ENCODE measurements at regions not wholly inside any gene's neighbourhood (a gene's known extent, or its start where the extent isn't known, plus 50 kb on each side); places are given as distances from the start of the nearest gene placed in this dataset.

DNA sequence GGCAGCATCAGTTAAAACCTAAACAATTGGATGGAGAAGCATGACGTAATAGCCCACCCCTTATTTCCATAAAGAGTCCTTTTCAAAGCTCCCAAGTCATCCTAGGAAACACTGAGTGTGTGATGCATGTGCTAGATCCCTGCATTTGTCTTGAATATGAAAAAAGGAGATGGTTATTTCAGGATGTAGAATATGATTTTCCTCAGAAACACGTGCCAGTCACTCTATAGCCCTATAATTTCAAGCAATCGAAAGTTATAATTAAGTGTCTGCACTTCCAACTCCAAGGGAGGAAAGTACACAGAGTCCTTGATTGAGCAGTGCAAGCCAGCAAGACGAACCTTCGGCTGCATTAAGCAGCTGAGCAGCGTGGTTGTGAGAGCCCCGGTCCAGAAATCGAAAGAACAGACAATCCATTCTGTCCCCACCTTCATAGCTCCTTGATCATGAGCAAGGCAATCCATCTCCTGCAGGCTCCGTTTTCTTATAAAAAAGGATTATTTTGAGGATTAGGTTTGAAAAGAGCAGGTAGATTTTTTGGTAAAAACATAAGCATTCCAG lies 287.7 kb downstream of the FBXO15 start:
- Histone ChIP-seq H3K27ac (no peak overlapping the region), H3K4me3 (no peak overlapping the region), H3K36me3 (no peaks in the 10 kb centered on the region), H3K9me3 (no peaks in the 10 kb centered on the region), H3K27me3 (peaks cover 8% of the 10 kb centered on the region), H3K4me1 (no peaks in the 10 kb centered on the region)
- no peak for ATAC-seq
- 64 to 68% methylated on average over 7 to 9 of the region's 9 CpGs for WGBS, 2 donors (ENCODE audit: low coverage in 1 of 2)
- no peak for TF ChIP-seq POLR2A (IDR thresholded peaks at IDR 0.05)
- TF ChIP-seq EP300 (IDR thresholded peaks at IDR 0.05) = no peak
- TF ChIP-seq, protein P1, sequence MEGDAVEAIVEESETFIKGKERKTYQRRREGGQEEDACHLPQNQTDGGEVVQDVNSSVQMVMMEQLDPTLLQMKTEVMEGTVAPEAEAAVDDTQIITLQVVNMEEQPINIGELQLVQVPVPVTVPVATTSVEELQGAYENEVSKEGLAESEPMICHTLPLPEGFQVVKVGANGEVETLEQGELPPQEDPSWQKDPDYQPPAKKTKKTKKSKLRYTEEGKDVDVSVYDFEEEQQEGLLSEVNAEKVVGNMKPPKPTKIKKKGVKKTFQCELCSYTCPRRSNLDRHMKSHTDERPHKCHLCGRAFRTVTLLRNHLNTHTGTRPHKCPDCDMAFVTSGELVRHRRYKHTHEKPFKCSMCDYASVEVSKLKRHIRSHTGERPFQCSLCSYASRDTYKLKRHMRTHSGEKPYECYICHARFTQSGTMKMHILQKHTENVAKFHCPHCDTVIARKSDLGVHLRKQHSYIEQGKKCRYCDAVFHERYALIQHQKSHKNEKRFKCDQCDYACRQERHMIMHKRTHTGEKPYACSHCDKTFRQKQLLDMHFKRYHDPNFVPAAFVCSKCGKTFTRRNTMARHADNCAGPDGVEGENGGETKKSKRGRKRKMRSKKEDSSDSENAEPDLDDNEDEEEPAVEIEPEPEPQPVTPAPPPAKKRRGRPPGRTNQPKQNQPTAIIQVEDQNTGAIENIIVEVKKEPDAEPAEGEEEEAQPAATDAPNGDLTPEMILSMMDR (IDR thresholded peaks at IDR 0.05) = no peak
- TF ChIP-seq POLR2AphosphoS5 (IDR thresholded peaks at IDR 0.05) = no peak

DNA sequence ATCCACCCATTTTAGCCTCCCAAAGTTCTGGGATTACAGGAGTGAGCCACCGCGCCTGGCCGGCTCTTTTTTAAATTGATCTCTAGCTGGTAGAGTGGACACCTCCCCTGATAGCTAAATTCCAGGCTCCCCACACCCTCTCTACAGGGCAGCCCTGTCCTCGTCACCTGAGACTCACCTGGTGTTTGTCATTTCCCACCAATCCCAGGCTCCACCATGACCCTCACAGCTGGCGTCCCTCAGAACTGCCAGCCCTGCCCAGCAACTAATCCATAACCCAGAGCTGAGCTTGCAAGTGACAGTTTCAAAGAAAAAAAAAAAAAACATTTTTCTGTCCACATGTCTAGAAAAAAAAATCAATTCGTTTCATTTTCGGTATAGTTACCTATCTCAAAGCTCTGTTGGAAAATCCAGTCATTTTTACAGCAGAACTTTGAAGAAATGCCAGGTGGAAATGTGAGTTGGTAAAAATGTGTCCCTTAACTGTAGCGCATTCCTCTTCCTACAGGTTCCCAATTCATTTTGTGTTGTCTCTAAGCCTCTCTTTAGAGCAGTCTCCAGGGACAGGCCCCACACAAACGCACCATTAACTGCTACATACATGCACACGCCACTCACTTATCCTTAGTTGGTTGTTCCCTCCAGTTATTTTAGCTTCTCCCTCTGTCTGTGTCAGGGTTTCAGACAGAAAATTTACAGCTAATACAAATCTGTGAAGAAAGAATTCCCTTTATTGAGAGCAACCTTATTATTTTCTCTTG lies 294.7 kb downstream of the FBXO15 start:
- no peaks in the 10 kb centered on the region for H3K9me3 ChIP-seq
- ATAC-seq = no peak
- WGBS, 2 donors (ENCODE audit: low coverage in 1 of 2) = 45 to 55% methylated on average over 3 to 10 of the region's 10 CpGs
- H3K27me3 ChIP-seq = no peaks in the 10 kb centered on the region
- H3K4me1 ChIP-seq = peaks cover 0 to 2% (median 0%) of the 10 kb centered on the region in 3 donors
- H3K27ac ChIP-seq = no peak overlapping the region
- H3K36me3 ChIP-seq = no peaks in the 10 kb centered on the region
- H3K4me3 ChIP-seq = no peak overlapping the region
- TF ChIP-seq POLR2AphosphoS5 (IDR thresholded peaks at IDR 0.05) = no peak

DNA sequence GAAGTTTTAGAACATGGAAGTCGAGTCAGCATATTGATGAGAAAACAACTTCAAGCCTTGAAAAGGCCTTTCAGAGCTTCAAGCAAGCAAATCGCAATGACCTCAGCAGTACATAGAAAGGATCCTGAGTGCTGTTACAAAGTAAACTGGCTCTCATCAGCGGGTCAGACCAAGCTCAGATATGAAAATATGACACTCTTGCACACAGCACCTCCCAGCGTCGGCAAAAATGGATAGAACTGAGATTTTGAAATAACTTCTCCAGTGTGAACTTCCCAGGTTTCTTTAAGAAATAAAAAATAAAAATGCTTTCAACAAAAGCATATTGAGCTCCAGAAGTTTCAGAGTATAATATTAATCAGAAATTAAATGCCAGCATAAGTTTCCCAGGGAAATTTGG lies 296.9 kb downstream of the FBXO15 start:
- Histone ChIP-seq H3K9me3 (no peaks in the 10 kb centered on the region), H3K36me3 (no peaks in the 10 kb centered on the region), H3K4me3 (no peak overlapping the region), H3K4me1 (peaks cover 0 to 4% (median 0%) of the 10 kb centered on the region in 3 donors), H3K27ac (no peak overlapping the region), H3K27me3 (no peaks in the 10 kb centered on the region)
- TF ChIP-seq, protein P1 (IDR thresholded peaks at IDR 0.05) = no peak
- TF ChIP-seq POLR2AphosphoS5 (IDR thresholded peaks at IDR 0.05) (no peak), EP300 (IDR thresholded peaks at IDR 0.05) (no peak)
- no peak for ATAC-seq
- WGBS, 2 donors (ENCODE audit: low coverage in 1 of 2) = 66 to 70% methylated on average over 5 of the region's 5 CpGs

DNA sequence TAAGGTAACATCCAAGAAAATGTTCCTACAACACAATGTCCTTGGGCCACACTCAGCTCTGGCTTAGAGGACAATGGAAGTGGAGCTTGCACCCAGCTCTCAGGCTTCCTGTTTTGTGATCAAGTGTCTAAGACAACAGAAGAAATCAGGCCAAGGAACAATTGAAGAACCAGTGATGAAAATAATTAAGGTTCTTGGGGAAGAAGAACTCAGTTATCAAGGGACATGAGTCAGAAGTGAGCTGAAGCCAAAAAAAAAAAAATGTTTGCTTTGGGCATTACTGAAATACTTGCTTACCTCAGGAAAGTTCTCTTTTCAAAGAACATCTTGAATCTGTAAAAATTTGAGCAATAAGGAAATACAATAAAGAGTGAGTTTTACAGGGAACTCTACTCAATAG lies 299.0 kb downstream of the FBXO15 start:
- H3K27ac ChIP-seq = peak overlapping the region in 2 of 4 donors; percentile 36 to 42
- TF ChIP-seq, protein P1 (IDR thresholded peaks at IDR 0.05) = no peak
- TF ChIP-seq EP300 (IDR thresholded peaks at IDR 0.05) (no peak), POLR2AphosphoS5 (IDR thresholded peaks at IDR 0.05) (peak; percentile 30)

DNA sequence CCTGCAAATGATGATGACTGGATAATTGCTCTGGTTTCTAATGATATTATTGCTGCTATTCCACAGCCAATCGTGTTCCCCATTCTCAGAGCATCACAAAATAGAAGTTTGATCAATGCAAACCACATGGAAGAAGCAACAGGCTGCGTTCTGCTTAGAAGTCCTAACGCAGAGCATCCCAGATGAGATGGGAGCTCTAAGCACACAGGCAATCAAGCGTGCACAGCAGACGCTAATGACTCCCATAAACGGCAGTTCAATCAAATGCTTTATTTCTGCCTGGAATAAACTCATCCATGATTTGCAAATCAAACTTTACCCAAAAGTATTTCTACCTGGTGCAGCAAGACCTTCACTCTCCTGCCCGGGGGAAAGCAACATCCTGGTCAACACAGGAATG lies 304.2 kb downstream of the FBXO15 start:
- Histone ChIP-seq H3K27ac (no peak overlapping the region), H3K27me3 (peaks cover 23% of the 10 kb centered on the region), H3K4me1 (peaks cover 0 to 4% (median 0%) of the 10 kb centered on the region in 3 donors), H3K9me3 (no peaks in the 10 kb centered on the region), H3K4me3 (no peak overlapping the region), H3K36me3 (no peaks in the 10 kb centered on the region)
- WGBS, 2 donors (ENCODE audit: low coverage in 1 of 2) = 57% methylated on average over 5 to 6 of the region's 7 CpGs
- ATAC-seq = no peak
- TF ChIP-seq, protein P1 (IDR thresholded peaks at IDR 0.05) = no peak
- TF ChIP-seq POLR2A (IDR thresholded peaks at IDR 0.05) = no peak
- TF ChIP-seq EP300 (IDR thresholded peaks at IDR 0.05) = no peak
- no peak for TF ChIP-seq POLR2AphosphoS5 (IDR thresholded peaks at IDR 0.05)

More for the DNA sequence above, 299.0 kb downstream of the FBXO15 start:
- no peaks in the 10 kb centered on the region for H3K36me3 ChIP-seq
- no peak overlapping the region for H3K4me3 ChIP-seq
- H3K27me3 ChIP-seq = peaks cover 12% of the 10 kb centered on the region
- peak; percentile 91 for ATAC-seq
- no peaks in the 10 kb centered on the region for H3K9me3 ChIP-seq
- H3K4me1 ChIP-seq = peaks cover 0 to 4% (median 0%) of the 10 kb centered on the region in 3 donors

Data from gastroesophageal sphincter (tissue), 4 donors.